ENCODE measurements at regions not wholly inside any gene's neighbourhood (a gene's known extent, or its start where the extent isn't known, plus 50 kb on each side); places are given as distances from the start of the nearest gene placed in this dataset.

DNA sequence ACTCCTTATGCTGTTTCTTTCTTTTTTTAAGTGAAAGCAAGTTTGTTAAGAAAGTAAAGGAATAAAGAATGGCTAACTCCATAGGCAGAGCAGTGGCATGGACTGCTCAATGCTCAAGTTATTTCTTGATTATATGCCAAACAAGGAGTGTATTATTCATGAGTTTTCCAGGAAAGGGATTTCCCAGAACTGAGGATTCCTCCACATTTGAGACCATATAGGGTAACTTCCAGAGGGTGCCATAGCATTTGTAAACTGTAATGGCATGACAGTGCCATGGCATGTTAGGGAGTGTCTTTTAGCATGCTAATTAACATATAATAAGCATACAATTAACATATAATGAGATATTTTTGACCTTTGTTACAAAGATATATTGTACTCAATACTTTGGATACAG is 1034.5 kb upstream of the PHF14 start:
- TF ChIP-seq, protein P1, sequence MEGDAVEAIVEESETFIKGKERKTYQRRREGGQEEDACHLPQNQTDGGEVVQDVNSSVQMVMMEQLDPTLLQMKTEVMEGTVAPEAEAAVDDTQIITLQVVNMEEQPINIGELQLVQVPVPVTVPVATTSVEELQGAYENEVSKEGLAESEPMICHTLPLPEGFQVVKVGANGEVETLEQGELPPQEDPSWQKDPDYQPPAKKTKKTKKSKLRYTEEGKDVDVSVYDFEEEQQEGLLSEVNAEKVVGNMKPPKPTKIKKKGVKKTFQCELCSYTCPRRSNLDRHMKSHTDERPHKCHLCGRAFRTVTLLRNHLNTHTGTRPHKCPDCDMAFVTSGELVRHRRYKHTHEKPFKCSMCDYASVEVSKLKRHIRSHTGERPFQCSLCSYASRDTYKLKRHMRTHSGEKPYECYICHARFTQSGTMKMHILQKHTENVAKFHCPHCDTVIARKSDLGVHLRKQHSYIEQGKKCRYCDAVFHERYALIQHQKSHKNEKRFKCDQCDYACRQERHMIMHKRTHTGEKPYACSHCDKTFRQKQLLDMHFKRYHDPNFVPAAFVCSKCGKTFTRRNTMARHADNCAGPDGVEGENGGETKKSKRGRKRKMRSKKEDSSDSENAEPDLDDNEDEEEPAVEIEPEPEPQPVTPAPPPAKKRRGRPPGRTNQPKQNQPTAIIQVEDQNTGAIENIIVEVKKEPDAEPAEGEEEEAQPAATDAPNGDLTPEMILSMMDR (IDR thresholded peaks at IDR 0.05; ENCODE audit: low read depth, low read length), result no peak
- DNase-seq (ENCODE audit: low read depth in 2 of 2), result no peak
- H3K4me3 ChIP-seq (replicated peaks in 1 of 2; ENCODE audit: low read depth in 2 of 2, low read length in 2 of 2), result no peak overlapping the region

DNA sequence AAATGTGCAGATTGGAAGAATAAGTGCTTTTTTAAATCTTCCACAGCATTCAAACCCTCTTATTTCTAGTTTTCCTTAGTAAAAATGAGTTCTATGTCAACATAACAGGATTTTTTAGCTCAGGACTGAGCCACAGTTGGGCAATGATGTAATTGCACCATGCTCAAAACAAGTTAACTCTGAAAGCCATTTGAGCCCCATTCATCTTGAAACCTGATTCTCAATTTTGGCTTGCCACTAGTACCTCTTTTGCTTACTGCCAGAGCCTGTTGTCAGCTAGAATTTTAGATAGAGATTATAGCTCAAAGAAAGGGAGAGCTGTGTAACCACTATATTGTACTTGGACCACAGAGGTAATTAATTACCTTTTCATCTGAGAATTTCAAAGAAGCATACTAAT is 1028.5 kb upstream of the PHF14 start:
- no peak for DNase-seq (ENCODE audit: low read depth in 2 of 2)
- TF ChIP-seq, protein P1 (IDR thresholded peaks at IDR 0.05; ENCODE audit: low read depth, low read length), result no peak

GRCh38 chr7:9945857-9946256 is 1027.8 kb upstream of the PHF14 start:
- no peak for DNase-seq (ENCODE audit: low read depth in 2 of 2)
- TF ChIP-seq, protein P1 (IDR thresholded peaks at IDR 0.05; ENCODE audit: low read depth, low read length), result no peak
- H3K4me3 ChIP-seq (replicated peaks in 1 of 2; ENCODE audit: low read depth in 2 of 2, low read length in 2 of 2), result no peak overlapping the region

More for the DNA sequence above, 1028.5 kb upstream of the PHF14 start:
- H3K4me3 ChIP-seq (replicated peaks in 1 of 2; ENCODE audit: low read depth in 2 of 2, low read length in 2 of 2), result no peak overlapping the region

GRCh38 chr7:9955138-9955537 is 1018.5 kb upstream of the PHF14 start:
- no peak for DNase-seq (ENCODE audit: low read depth in 2 of 2)
- no peak overlapping the region for H3K4me3 ChIP-seq (replicated peaks in 1 of 2; ENCODE audit: low read depth in 2 of 2, low read length in 2 of 2)
- TF ChIP-seq, protein P1 (IDR thresholded peaks at IDR 0.05; ENCODE audit: low read depth, low read length), result no peak

DNA sequence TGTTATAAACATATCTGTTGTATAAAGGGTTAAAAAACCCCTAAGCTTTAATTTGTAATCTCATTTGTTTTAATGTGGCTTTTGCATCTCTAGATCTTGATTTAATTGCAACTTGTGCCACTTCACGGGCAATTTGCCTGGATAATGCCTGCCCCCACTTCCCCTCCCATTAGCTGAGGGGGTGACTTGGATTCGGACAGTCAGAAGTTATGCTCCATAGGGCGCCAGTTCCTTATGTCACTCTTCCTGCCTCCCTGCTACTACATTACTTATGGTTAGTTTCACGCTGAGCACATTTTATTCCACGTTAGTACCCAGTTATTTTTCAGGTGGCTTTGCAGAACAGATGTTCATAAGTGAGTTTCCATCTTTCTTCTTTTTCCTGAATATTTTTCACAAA is 1015.2 kb upstream of the PHF14 start:
- no peak overlapping the region for H3K4me3 ChIP-seq (replicated peaks in 1 of 2; ENCODE audit: low read depth in 2 of 2, low read length in 2 of 2)
- TF ChIP-seq, protein P1 (IDR thresholded peaks at IDR 0.05; ENCODE audit: low read depth, low read length), result no peak
- no peak for DNase-seq (ENCODE audit: low read depth in 2 of 2)

DNA sequence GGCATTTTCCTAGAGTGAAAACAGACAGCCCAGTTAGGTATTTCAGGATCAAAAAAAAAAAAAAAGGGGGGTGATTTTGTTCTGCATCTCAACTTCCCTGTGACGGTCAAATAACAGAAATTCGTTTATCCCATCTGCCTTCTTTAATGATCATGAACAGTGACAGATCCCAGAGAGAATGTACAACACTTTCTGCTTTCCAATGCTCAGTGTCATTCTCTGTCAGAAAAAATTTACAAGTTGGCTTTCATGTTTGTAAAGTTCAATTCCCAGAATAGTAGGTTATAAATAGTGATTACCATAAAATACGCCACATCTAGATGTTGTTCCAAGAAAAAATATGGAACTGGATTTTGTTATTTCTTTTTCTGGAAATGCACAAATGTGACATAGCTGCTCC is 1013.2 kb upstream of the PHF14 start:
- DNase-seq (ENCODE audit: low read depth in 2 of 2), result no peak
- no peak overlapping the region for H3K4me3 ChIP-seq (replicated peaks in 1 of 2; ENCODE audit: low read depth in 2 of 2, low read length in 2 of 2)
- TF ChIP-seq, protein P1 (IDR thresholded peaks at IDR 0.05; ENCODE audit: low read depth, low read length), result no peak

DNA sequence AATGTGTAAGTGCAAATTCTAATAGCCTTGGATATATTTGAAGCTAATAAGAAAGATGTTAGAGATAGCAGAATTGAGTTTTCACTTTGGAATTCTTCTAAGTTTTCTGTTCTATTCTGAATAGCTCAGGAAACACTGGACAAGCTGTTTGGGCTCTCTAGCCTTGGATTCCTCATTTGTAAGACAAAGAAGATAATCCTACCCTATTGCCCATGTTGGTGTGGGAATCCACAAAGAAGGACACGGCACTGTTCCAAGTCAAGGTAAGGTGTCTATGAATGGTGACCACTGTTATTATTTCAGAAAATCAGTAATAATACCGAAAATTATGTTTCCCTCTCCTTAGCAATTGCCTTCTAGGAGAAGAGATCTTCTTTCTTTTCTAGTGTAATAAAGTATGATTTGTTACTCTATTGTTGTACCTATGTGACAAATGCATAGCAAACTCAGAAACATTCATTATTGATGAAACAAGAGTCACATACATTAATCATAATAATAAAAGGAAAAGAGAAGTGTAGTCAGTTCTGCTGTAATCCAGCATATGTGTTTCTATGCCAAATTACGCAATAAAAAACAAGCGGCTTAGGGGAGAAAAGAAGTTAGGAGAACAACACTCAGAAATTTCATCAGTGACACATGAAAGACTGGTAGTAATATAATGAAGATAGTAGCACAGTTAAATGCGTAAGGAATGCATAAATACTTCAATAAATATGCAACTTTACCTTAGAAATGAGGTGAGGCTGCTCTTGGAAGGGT is 1012.3 kb upstream of the PHF14 start:
- no peak for DNase-seq (ENCODE audit: low read depth in 2 of 2)
- no peak overlapping the region for H3K4me3 ChIP-seq (replicated peaks in 1 of 2; ENCODE audit: low read depth in 2 of 2, low read length in 2 of 2)
- TF ChIP-seq, protein P1 (IDR thresholded peaks at IDR 0.05; ENCODE audit: low read depth, low read length), result no peak

All from cardiac fibroblast (primary cell).